H1 (cell line): ENCODE measurements at regions not wholly inside any gene's neighbourhood (a gene's known extent, or its start where the extent isn't known, plus 50 kb on each side); places are given as distances from the start of the nearest gene placed in this dataset.

Experiments used
- CTCF ChIA-PET: fragments of 300-600 bp; sonication (Branson Sonifier 250); formaldehyde crosslinking; loops from one replicate; lab custom pipeline; 2021; ENCODE audit not compliant: partially characterized antibody; lab: Charles Lee
- POLR2A ChIA-PET: fragments of 300-600 bp; sonication (Branson Sonifier 250); formaldehyde crosslinking; loops from one replicate; lab custom pipeline; 2021; ENCODE audit warnings: inconsistent platforms; ENCODE audit not compliant: partially characterized antibody; lab: Charles Lee
- DNase-seq, 2 experiments: peaks; one replicate each; pipeline versions ENCODE4 v3.0.0 to v3.0.0-alpha.2; 2010 to 2022; ENCODE audit warnings: low spot score in 2 of 2, low read depth in 1 of 2, mixed read lengths in 1 of 2
- FAIRE-seq: peaks from 2 replicates; lab custom pipeline; 2011; peaks lifted over from hg19 to GRCh38; lab: Jason Lieb, UNC
- H2AFZ ChIP-seq: 2 replicates; pipeline ENCODE4 v1.8.1; 2012; ENCODE audit warnings: low read length, inconsistent platforms
- H2AK5ac ChIP-seq: 2 replicates; pipeline ENCODE4 v1.6.1; 2013; ENCODE audit warnings: low read depth, low read length
- H2BK120ac ChIP-seq: replicated peaks from 2 replicates; pipeline ENCODE3; 2013; ENCODE audit warnings: low read depth, low read length, inconsistent platforms
- H2BK12ac ChIP-seq: 2 replicates; pipeline ENCODE4 v1.6.1; 2013; ENCODE audit warnings: low read depth, low read length
- H2BK15ac ChIP-seq: 2 replicates; pipeline ENCODE4 v1.6.1; 2013; ENCODE audit warnings: low read length
- H2BK20ac ChIP-seq: 2 replicates; pipeline ENCODE4 v1.6.1; 2013; ENCODE audit warnings: low read length
- H2BK5ac ChIP-seq: 2 replicates; pipeline ENCODE4 v1.6.1; 2013; ENCODE audit warnings: low read depth, low read length
- H3K14ac ChIP-seq: 2 replicates; pipeline ENCODE4 v1.6.1; 2013; ENCODE audit warnings: inconsistent platforms; ENCODE audit not compliant: insufficient read length
- H3K18ac ChIP-seq: 2 replicates; pipeline ENCODE4 v1.6.1; 2013; ENCODE audit warnings: low read length; ENCODE audit errors: extremely low read depth
- H3K23ac ChIP-seq: 2 replicates; pipeline ENCODE4 v1.6.1; 2013; ENCODE audit warnings: inconsistent platforms; ENCODE audit not compliant: insufficient read length
- H3K23me2 ChIP-seq: 2 replicates; pipeline ENCODE4 v1.6.1; 2013; ENCODE audit warnings: low read depth, low read length
- H3K27ac ChIP-seq: 2 replicates; pipeline ENCODE4 v1.6.1; 2011; ENCODE audit warnings: low read depth, low read length, inconsistent platforms
- H3K27me3 ChIP-seq, 4 experiments: replicated peaks in 1 of 4; 1 replicate in 1 of 4; 2 replicates in 3 of 4; pipeline versions ENCODE4 v1.6.1 to v1.8.1; 2011 to 2013; ENCODE audit warnings: low read length in 3 of 4, mild to moderate bottlenecking in 3 of 4, inconsistent platforms in 2 of 4, mixed read lengths in 2 of 4, moderate library complexity in 1 of 4; ENCODE audit not compliant: control insufficient read depth in 3 of 4, insufficient read depth in 3 of 4; ENCODE audit errors: extremely low read depth in 1 of 4
- H3K36me3 ChIP-seq, 4 experiments: 2 replicates each; pipeline versions ENCODE4 v1.6.1 to v1.8.1; 2011 to 2013; ENCODE audit warnings: mild to moderate bottlenecking in 4 of 4, low read length in 3 of 4, moderate library complexity in 2 of 4, control low read depth in 1 of 4, inconsistent platforms in 1 of 4; ENCODE audit not compliant: insufficient read depth in 4 of 4, control insufficient read depth in 2 of 4
- H3K4ac ChIP-seq: replicated peaks from 2 replicates; pipeline ENCODE3; 2013; ENCODE audit warnings: low read length, low read depth, mixed read lengths, inconsistent platforms; ENCODE audit not compliant: insufficient read length
- H3K4me1 ChIP-seq, 4 experiments: replicated peaks in 1 of 4; 1 replicate in 1 of 4; 2 replicates in 3 of 4; pipeline versions ENCODE4 v1.6.1 to v1.8.1; 2011 to 2013; ENCODE audit warnings: low read length in 3 of 4, inconsistent platforms in 2 of 4, mixed read lengths in 1 of 4; ENCODE audit not compliant: insufficient read depth in 4 of 4, control insufficient read depth in 3 of 4
- H3K4me2 ChIP-seq, 2 experiments: 2 replicates each; pipeline versions ENCODE4 v1.6.1 to v1.8.1; 2011 to 2013; ENCODE audit warnings: low read depth in 2 of 2, low read length in 2 of 2, control low read depth in 1 of 2, inconsistent platforms in 1 of 2, mild to moderate bottlenecking in 1 of 2; ENCODE audit not compliant: insufficient read depth in 1 of 2
- H3K4me3 ChIP-seq, 4 experiments: fragments of 200-600, 300-600 bp in 1 of 4; sonication (generic), shearing (Covaris generic), sonication (Bioruptor Twin) in 1 of 4; 2 replicates each; pipeline versions ENCODE4 v1.5.1 to v1.8.1; 2011 to 2016; ENCODE audit warnings: low read length in 4 of 4, low read depth in 3 of 4, control low read depth in 2 of 4, inconsistent platforms in 2 of 4, mild to moderate bottlenecking in 2 of 4, mixed read lengths in 1 of 4, moderate library complexity in 1 of 4; ENCODE audit not compliant: insufficient read depth in 2 of 4; ENCODE audit errors: extremely low read depth in 1 of 4
- H3K56ac ChIP-seq: replicated peaks from 2 replicates; pipeline ENCODE3; 2013; ENCODE audit warnings: low read depth, mild to moderate bottlenecking, mixed read lengths, low read length, inconsistent platforms; ENCODE audit not compliant: insufficient read length
- H3K79me1 ChIP-seq: 2 replicates; pipeline ENCODE4 v1.6.1; 2013; ENCODE audit warnings: low read depth, low read length, control low read depth
- H3K79me2 ChIP-seq, 2 experiments: 2 replicates each; pipeline versions ENCODE4 v1.6.1 to v1.8.1; 2012 to 2013; ENCODE audit warnings: low read length in 2 of 2, mild to moderate bottlenecking in 2 of 2, inconsistent platforms in 1 of 2; ENCODE audit not compliant: insufficient read depth in 2 of 2, control insufficient read depth in 1 of 2
- H3K9ac ChIP-seq, 4 experiments: replicated peaks in 1 of 4; 1 replicate in 1 of 4; 2 replicates in 3 of 4; pipeline versions ENCODE4 v1.6.1 to v1.8.1; 2011 to 2013; ENCODE audit warnings: low read depth in 3 of 4, low read length in 3 of 4, control low read depth in 2 of 4, mild to moderate bottlenecking in 2 of 4, moderate library complexity in 2 of 4, inconsistent platforms in 1 of 4; ENCODE audit errors: extremely low read depth in 1 of 4
- H3K9me3 ChIP-seq, 2 experiments: 2 replicates each; pipeline versions ENCODE4 v1.6.1 to v1.8.1; 2012 to 2013; ENCODE audit warnings: mild to moderate bottlenecking in 2 of 2, moderate library complexity in 2 of 2, control low read depth in 1 of 2, inconsistent platforms in 1 of 2, low read depth in 1 of 2, low read length in 1 of 2, mixed read lengths in 1 of 2; ENCODE audit not compliant: insufficient read depth in 2 of 2
- H4K20me1 ChIP-seq, 2 experiments: replicated peaks in 1 of 2; 2 replicates each; pipeline versions ENCODE3 to v1.8.1; 2011 to 2013; ENCODE audit warnings: inconsistent platforms in 2 of 2, low read length in 2 of 2, mild to moderate bottlenecking in 1 of 2; ENCODE audit not compliant: insufficient read depth in 2 of 2, control insufficient read depth in 1 of 2
- H4K5ac ChIP-seq: 2 replicates; pipeline ENCODE4 v1.6.1; 2013; ENCODE audit warnings: low read length, low read depth, mixed read lengths, inconsistent platforms; ENCODE audit not compliant: insufficient read length
- H4K8ac ChIP-seq: 2 replicates; pipeline ENCODE4 v1.8.0; 2013; ENCODE audit warnings: mild to moderate bottlenecking, moderate library complexity, low read length, inconsistent platforms; ENCODE audit not compliant: insufficient read depth; ENCODE audit errors: extremely low read depth
- H4K91ac ChIP-seq: replicated peaks from 2 replicates; pipeline ENCODE3; 2013; ENCODE audit warnings: low read length, mixed read lengths, inconsistent platforms; ENCODE audit not compliant: insufficient read length
- JUND ChIP-seq: IDR thresholded peaks from 2 replicates; pipeline ENCODE4 v1.6.1; 2011; ENCODE audit warnings: mild to moderate bottlenecking, improper control_type of control experiment, low read length
- WGBS, 2 experiments: shearing (Covaris generic) in 1 of 2; methylation state at CpG; one replicate each; pipeline versions ENCODE4 v1.1.6 to v1.1.7; 2013 to 2015; ENCODE audit warnings: low lambda C conversion rate in 2 of 2, mixed read lengths in 2 of 2, inconsistent platforms in 1 of 2, low coverage in 1 of 2, missing lambda C conversion rate in 1 of 2; ENCODE audit not compliant: insufficient replicate concordance in 2 of 2, insufficient coverage in 1 of 2, insufficient read length in 1 of 2; ENCODE audit errors: extremely low coverage in 1 of 2, missing lambda C conversion rate in 1 of 2; 5-methylcytosine and 5-hydroxymethylcytosine counted together

GRCh38 chr2:128555433-128555832 lies 236.8 kb upstream of the HS6ST1 start:
- Histone ChIP-seq H3K36me3 (no peaks in the 10 kb centered on the region), H3K4me1 (peaks cover 0 to 5% (median 0%) of the 10 kb centered on the region in 4 experiments; a peak in 1 of 7 replicates), H3K4me3 (no peak overlapping the region), H2BK120ac (no peak overlapping the region), H2AK5ac (no peak overlapping the region), H2BK12ac (no peak overlapping the region), H2BK20ac (no peak overlapping the region), H3K4me2 (no peak overlapping the region), H2BK15ac (no peak overlapping the region), H3K27me3 (no peaks in the 10 kb centered on the region), H3K23ac (no peak overlapping the region), H3K9me3 (no peaks in the 10 kb centered on the region; a peak in 2 of 4 replicates), H2BK5ac (no peak overlapping the region), H4K5ac (no peak overlapping the region), H3K9ac (no peak overlapping the region), H3K56ac (no peak overlapping the region), H3K79me2 (no peaks in the 10 kb centered on the region), H3K79me1 (no peaks in the 10 kb centered on the region), H3K14ac (no peak overlapping the region), H3K18ac (no peak overlapping the region), H3K4ac (no peak overlapping the region), H3K27ac (no peak overlapping the region), H4K8ac (no peak overlapping the region), H4K20me1 (no peaks in the 10 kb centered on the region), H2AFZ (no peak overlapping the region), H4K91ac (no peak overlapping the region), H3K23me2 (no peaks in the 10 kb centered on the region)
- no peak for TF ChIP-seq JUND
- ChIA-PET CTCF (interaction anchor here (1.2 kb wide), 1 partner anchor 11 kb away, joined by 6 read pairs; no protein-coding TSS in a partner anchor), POLR2A (no interaction called here)
- WGBS, 2 experiments = 71% methylated on average over 1 of the region's 1 CpG; no CpG with 5 or more reads in 1 of the 2 experiments
- DNase-seq = no peak
- FAIRE-seq = no peak
